Skeletal muscle cell (primary cell): ENCODE measurements at regions not wholly inside any gene's neighbourhood (a gene's known extent, or its start where the extent isn't known, plus 50 kb on each side); places are given as distances from the start of the nearest gene placed in this dataset.

Experiments
- DNase-seq: peaks from one replicate; pipeline ENCODE4 v3.0.0-alpha.2; 2010; ENCODE audit warnings: low read depth
- H3K4me3 ChIP-seq: 2 replicates; pipeline ENCODE4 v1.5.1; 2011; ENCODE audit warnings: low read depth, mild to moderate bottlenecking, control low read depth, low read length, moderate library complexity

- DNase-seq: no peak
- H3K4me3 ChIP-seq: no peak overlapping the region
Measured at GRCh38 chr2:221876016-221876415, 303.9 kb upstream of the EPHA4 start.

GRCh38 chr2:221874444-221874843 lies 302.3 kb upstream of the EPHA4 start:
- DNase-seq: no peak
- no peak overlapping the region for H3K4me3 ChIP-seq

GRCh38 chr2:221857719-221858118 lies 285.6 kb upstream of the EPHA4 start:
- no peak for DNase-seq
- no peak overlapping the region for H3K4me3 ChIP-seq

GRCh38 chr2:221853297-221853696 lies 281.2 kb upstream of the EPHA4 start:
- no peak overlapping the region for H3K4me3 ChIP-seq
- no peak for DNase-seq

GRCh38 chr2:221851531-221852045 lies 279.5 kb upstream of the EPHA4 start:
- DNase-seq: no peak
- no peak overlapping the region for H3K4me3 ChIP-seq

GRCh38 chr2:221850076-221850475 lies 278.0 kb upstream of the EPHA4 start:
- no peak for DNase-seq

GRCh38 chr2:221848286-221848685 lies 276.2 kb upstream of the EPHA4 start:
- DNase-seq: no peak
- H3K4me3 ChIP-seq: no peak overlapping the region

More at GRCh38 chr2:221850076-221850475, 278.0 kb upstream of the EPHA4 start:
- H3K4me3 ChIP-seq: no peak overlapping the region

GRCh38 chr2:221845021-221845365 lies 272.9 kb upstream of the EPHA4 start:
- no peak for DNase-seq

GRCh38 chr2:221844212-221845020 lies 272.3 kb upstream of the EPHA4 start:
- DNase-seq: no peak
- H3K4me3 ChIP-seq: no peak overlapping the region

More at GRCh38 chr2:221845021-221845365, 272.9 kb upstream of the EPHA4 start:
- no peak overlapping the region for H3K4me3 ChIP-seq

- H3K4me3 ChIP-seq: no peak overlapping the region
- DNase-seq: no peak
Measured at GRCh38 chr2:221836095-221836494, 264.0 kb upstream of the EPHA4 start.

GRCh38 chr2:221833966-221834365 lies 261.9 kb upstream of the EPHA4 start:
- DNase-seq: no peak
- no peak overlapping the region for H3K4me3 ChIP-seq

- no peak overlapping the region for H3K4me3 ChIP-seq
- DNase-seq: no peak
Measured at GRCh38 chr2:221831051-221831450, 258.9 kb upstream of the EPHA4 start.

GRCh38 chr2:221822416-221822815 lies 250.3 kb upstream of the EPHA4 start:
- H3K4me3 ChIP-seq: no peak overlapping the region
- DNase-seq: no peak

- no peak for DNase-seq
Measured at GRCh38 chr2:221818616-221819320, 246.7 kb upstream of the EPHA4 start.

GRCh38 chr2:221817878-221818277 lies 245.8 kb upstream of the EPHA4 start:
- H3K4me3 ChIP-seq: no peak overlapping the region
- DNase-seq: no peak

More at GRCh38 chr2:221818616-221819320, 246.7 kb upstream of the EPHA4 start:
- H3K4me3 ChIP-seq: no peak overlapping the region

- DNase-seq: no peak
- H3K4me3 ChIP-seq: no peak overlapping the region
Measured at GRCh38 chr2:221817052-221817451, 244.9 kb upstream of the EPHA4 start.

GRCh38 chr2:221816566-221816965 lies 244.5 kb upstream of the EPHA4 start:
- no peak overlapping the region for H3K4me3 ChIP-seq
- DNase-seq: no peak

- no peak for DNase-seq
- no peak overlapping the region for H3K4me3 ChIP-seq
Measured at GRCh38 chr2:221810650-221811049, 238.5 kb upstream of the EPHA4 start.

- H3K4me3 ChIP-seq: no peak overlapping the region
- no peak for DNase-seq
Measured at GRCh38 chr2:221810245-221810644, 238.1 kb upstream of the EPHA4 start.

GRCh38 chr2:221808488-221808887 lies 236.4 kb upstream of the EPHA4 start:
- no peak for DNase-seq
- H3K4me3 ChIP-seq: no peak overlapping the region

GRCh38 chr2:221807706-221808105 lies 235.6 kb upstream of the EPHA4 start:
- H3K4me3 ChIP-seq: no peak overlapping the region
- DNase-seq: no peak
